Right lobe of liver (tissue), 6 donors: ENCODE measurements at regions not wholly inside any gene's neighbourhood (a gene's known extent, or its start where the extent isn't known, plus 50 kb on each side); places are given as distances from the start of the nearest gene placed in this dataset.

Source experiments
- ATAC-seq, 4 donors: fragments of 200-7000 bp; cut with Tn5 transposase; one replicate each; pipeline ENCODE4 v1.9.1; 2020; ENCODE audit warnings: mild to moderate bottlenecking in 4 of 4, moderate library complexity in 4 of 4
- DNase-seq, 3 donors: peaks; one replicate each; pipeline ENCODE4 v3.0.0-alpha.2; 2020
- H3K27ac ChIP-seq, 3 donors: fragments of 200-600 bp; one replicate each; pipeline ENCODE4 v1.8.0; 2022
- H3K27me3 ChIP-seq, 2 donors: fragments of 200-600 bp; one replicate each; pipeline ENCODE4 v1.8.0; 2022
- H3K36me3 ChIP-seq, 4 donors: fragments of 200-600 bp; sonication (generic) in 1 of 4; one replicate each; pipeline versions ENCODE4 v1.5.1 to v1.8.0; 2017 to 2022; ENCODE audit warnings: control low read depth in 1 of 4
- H3K4me1 ChIP-seq, 4 donors: fragments of 200-600 bp; sonication (generic) in 1 of 4; one replicate each; pipeline versions ENCODE4 v1.5.1 to v1.8.0; 2017 to 2022; ENCODE audit warnings: control low read depth in 1 of 4
- H3K4me3 ChIP-seq, 3 donors: fragments of 200-600 bp; one replicate each; pipeline ENCODE4 v1.8.0; 2022
- H3K9me3 ChIP-seq, 4 donors: fragments of 200-600 bp; sonication (generic) in 1 of 4; one replicate each; pipeline versions ENCODE4 v1.5.1 to v1.8.0; 2017 to 2022; ENCODE audit warnings: control low read depth in 1 of 4
- POLR2A ChIP-seq: fragments of 450-650 bp; IDR thresholded peaks from one replicate; pipeline ENCODE4 v1.6.1; 2017; ENCODE audit warnings: antibody characterized with exemption, mild to moderate bottlenecking
- WGBS: methylation state at CpG from one replicate; pipeline ENCODE4 v1.1.6; 2018; ENCODE audit warnings: low coverage, low lambda C conversion rate; ENCODE audit not compliant: insufficient coverage; ENCODE audit errors: missing lambda C conversion rate; 5-methylcytosine and 5-hydroxymethylcytosine counted together
- intact Hi-C, 2 donors: fragments of 100-400 bp; cut with DNase I; formaldehyde crosslinking; loops; one replicate each; pipeline versions ENCODE4 v1.11.2 to v1.14.1; 2022
- TF ChIP-seq, protein P1 (sequence below), 4 donors: fragments of 200-600 bp in 3 of 4; fragments of 450-650 bp in 1 of 4; IDR thresholded peaks; one replicate each; pipeline versions ENCODE4 v1.5.1 to v1.8.0; 2016 to 2022; ENCODE audit warnings: antibody characterized with exemption in 4 of 4, mild to moderate bottlenecking in 2 of 4
- donor health status: DM: no; HTN: yes; CAD: no.
- donor health status: DM: no; HTN: no; CAD: no.
- donor health status: DM: no; HTN: no; CAD: no.
- donor health status: DM: no; HTN: yes; CAD: no.
- donor health status: DM: no; HTN: yes; CAD: no.

DNA sequence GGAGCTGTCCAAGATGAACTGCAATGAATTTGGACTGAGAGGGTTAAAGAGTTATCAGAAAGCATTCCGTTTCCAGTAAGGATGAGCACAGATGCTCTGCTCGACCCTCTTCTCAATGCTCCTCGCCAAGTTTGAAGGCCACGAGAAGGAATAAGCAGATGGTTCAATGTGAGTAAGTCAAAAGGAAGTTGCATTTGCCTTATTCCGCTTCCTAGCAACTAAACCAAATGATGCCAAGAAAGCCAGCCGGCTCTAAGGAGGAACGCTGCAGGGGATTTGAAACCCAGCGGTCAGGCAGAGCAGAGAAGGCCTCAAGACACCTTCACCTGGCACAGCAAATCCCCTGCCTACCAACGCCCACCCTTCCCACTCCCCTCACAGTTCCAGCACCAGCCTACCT is 52.1 kb upstream of the CNEP1R1 start:
- 51% methylated on average over 6 of the region's 9 CpGs for WGBS
- Histone ChIP-seq H3K9me3 (no peaks in the 10 kb centered on the region), H3K36me3 (no peaks in the 10 kb centered on the region), H3K27ac (no peak overlapping the region), H3K27me3 (no peaks in the 10 kb centered on the region), H3K4me3 (no peak overlapping the region), H3K4me1 (no peaks in the 10 kb centered on the region)
- no peak for TF ChIP-seq POLR2A
- TF ChIP-seq, protein P1, sequence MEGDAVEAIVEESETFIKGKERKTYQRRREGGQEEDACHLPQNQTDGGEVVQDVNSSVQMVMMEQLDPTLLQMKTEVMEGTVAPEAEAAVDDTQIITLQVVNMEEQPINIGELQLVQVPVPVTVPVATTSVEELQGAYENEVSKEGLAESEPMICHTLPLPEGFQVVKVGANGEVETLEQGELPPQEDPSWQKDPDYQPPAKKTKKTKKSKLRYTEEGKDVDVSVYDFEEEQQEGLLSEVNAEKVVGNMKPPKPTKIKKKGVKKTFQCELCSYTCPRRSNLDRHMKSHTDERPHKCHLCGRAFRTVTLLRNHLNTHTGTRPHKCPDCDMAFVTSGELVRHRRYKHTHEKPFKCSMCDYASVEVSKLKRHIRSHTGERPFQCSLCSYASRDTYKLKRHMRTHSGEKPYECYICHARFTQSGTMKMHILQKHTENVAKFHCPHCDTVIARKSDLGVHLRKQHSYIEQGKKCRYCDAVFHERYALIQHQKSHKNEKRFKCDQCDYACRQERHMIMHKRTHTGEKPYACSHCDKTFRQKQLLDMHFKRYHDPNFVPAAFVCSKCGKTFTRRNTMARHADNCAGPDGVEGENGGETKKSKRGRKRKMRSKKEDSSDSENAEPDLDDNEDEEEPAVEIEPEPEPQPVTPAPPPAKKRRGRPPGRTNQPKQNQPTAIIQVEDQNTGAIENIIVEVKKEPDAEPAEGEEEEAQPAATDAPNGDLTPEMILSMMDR (IDR thresholded peaks at IDR 0.05), result no peak
- no peak for ATAC-seq
- intact Hi-C loops, result no loop called here
- no peak for DNase-seq
